Heart left ventricle (tissue), 13 donors: ENCODE measurements at regions not wholly inside any gene's neighbourhood (a gene's known extent, or its start where the extent isn't known, plus 50 kb on each side); places are given as distances from the start of the nearest gene placed in this dataset.

Experiments used
- POLR2A ChIP-seq, 2 donors: fragments of 450-650 bp; IDR thresholded peaks; one replicate each; pipeline ENCODE4 v1.6.1; 2017; ENCODE audit warnings: antibody characterized with exemption in 2 of 2, mild to moderate bottlenecking in 2 of 2, moderate library complexity in 2 of 2
- TF ChIP-seq, protein P1 (sequence below), 12 donors: fragments of 200-600 bp; sonication (generic) in 4 of 12; IDR thresholded peaks; one replicate each; pipeline versions ENCODE4 v1.5.0 to v1.8.0; 2018 to 2022; ENCODE audit warnings: antibody characterized with exemption in 12 of 12, mild to moderate bottlenecking in 5 of 12
- donor health status: ischemic (EF 13 %, LVEDD 7.1; RV severe dilation, severe dysfunction).
- donor health status: DM: no; HTN: yes; CAD: no.
- donor health status: DM: no; HTN: no; CAD: no.
- donor health status: ischemic (EF 25% LVEDD 6.9; RV normal size, moderate dysfunction).
- donor health status: ischemic (EF 25% LVEDD 5.7; RV mildly dilated, moderate dysfunction).
- donor health status: ischemic (EF 35%, LVEDD 5.7; RV mildly dilated, moderate dysfunction).
- donor health status: nonischemic (EF 11% LVEDD 7.7; RV severe dilation, severe dysfunction).
- donor health status: DM: yes; HTN: yes; CAD: no.
- donor health status: PGD.
- donor health status: ischemic (EF 29% LVEDD 5.4; RV normal size, mild dysfunction).
- donor health status: nonischemic (EF 23%, LVEDD 6.1; RV moderate dilation, normal function).

DNA sequence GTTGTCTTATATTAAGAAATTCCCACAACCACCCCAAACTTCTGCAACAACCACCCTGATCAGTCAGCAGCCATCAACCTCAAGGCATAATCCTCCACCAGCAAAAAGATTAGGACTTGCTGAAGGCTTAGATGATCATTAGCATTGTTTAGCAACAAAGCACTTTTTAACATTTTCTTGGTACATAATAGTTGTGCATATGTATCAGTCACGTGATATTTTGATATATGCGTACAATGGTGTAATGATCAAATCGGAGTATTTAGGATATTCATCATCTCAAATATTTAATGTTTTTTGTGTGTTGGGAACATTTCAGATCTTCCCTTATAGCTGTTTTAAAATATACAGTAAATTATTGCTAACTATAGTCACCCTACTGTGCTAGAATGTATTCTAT lies 73.5 kb upstream of the API5 start:
- TF ChIP-seq, protein P1, sequence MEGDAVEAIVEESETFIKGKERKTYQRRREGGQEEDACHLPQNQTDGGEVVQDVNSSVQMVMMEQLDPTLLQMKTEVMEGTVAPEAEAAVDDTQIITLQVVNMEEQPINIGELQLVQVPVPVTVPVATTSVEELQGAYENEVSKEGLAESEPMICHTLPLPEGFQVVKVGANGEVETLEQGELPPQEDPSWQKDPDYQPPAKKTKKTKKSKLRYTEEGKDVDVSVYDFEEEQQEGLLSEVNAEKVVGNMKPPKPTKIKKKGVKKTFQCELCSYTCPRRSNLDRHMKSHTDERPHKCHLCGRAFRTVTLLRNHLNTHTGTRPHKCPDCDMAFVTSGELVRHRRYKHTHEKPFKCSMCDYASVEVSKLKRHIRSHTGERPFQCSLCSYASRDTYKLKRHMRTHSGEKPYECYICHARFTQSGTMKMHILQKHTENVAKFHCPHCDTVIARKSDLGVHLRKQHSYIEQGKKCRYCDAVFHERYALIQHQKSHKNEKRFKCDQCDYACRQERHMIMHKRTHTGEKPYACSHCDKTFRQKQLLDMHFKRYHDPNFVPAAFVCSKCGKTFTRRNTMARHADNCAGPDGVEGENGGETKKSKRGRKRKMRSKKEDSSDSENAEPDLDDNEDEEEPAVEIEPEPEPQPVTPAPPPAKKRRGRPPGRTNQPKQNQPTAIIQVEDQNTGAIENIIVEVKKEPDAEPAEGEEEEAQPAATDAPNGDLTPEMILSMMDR (IDR thresholded peaks at IDR 0.05): no peak
- TF ChIP-seq POLR2A (IDR thresholded peaks at IDR 0.05): no peak
